NCI-H2081 (cell line): ENCODE measurements at regions not wholly inside any gene's neighbourhood (a gene's known extent, or its start where the extent isn't known, plus 50 kb on each side); places are given as distances from the start of the nearest gene placed in this dataset.
"Not testable (repeated sequence)": the region's sequence is repeated elsewhere in the genome, so short reads cannot be mapped to it uniquely, and the experiment has no call there.

Experiments
- DNase-seq, 2 experiments: peaks; one replicate each; lab custom pipeline; 2025; lab: John Stamatoyannopoulos, UW

DNA sequence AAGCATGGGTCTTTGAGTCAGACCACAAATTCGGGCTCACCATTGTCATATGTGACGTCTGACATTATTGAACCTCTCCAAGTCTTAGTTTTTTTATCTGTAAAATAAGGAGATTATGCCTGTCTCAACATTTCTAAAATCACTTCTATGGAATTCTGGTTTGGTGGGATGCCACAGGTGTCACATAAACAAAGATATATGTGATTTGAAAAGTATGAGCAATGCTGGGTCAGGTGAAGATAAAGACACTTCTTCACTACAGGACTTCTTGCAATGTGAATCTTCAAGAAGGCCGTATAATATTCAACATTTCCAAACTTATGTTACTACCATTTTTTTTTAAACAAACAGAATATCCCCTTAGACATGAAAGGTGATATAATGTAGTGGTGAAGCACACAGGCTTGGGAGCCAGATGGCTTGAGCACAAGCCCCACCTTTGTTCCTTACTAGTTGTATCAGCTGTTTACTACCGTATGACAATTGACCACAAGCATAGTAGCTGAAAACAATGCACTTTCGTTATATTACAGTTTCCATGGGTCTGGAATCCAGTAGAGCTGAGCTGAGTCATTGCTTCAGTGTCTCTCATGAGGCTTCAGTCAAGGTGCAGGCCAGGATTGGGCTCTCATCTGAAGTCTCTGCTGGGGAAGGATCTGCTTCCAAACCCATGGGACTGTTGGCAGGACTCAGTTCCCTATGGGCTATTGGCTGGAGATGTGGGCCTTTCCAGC is 87.7 kb downstream of the UTP18 start:
- no peak for DNase-seq

DNA sequence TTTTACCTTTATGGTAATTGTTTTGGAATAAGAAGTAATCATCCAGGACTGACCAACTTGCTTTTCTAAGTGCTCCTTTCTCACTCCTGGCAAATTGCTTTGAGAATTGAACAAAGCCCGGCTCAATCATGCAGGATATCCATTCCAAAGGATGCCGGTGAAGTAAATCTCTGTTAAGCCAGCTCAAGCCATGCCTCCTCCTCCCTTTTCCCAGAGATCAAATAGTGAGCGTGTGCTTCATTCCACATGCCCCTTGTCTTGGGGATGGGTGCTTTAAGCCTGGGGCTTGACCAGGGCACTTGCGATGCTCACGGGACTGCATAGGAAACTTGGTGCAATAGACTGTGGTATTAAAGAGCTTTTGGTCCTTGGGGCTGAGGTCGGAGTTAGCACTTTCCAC is 90.7 kb downstream of the UTP18 start:
- DNase-seq: no peak

DNA sequence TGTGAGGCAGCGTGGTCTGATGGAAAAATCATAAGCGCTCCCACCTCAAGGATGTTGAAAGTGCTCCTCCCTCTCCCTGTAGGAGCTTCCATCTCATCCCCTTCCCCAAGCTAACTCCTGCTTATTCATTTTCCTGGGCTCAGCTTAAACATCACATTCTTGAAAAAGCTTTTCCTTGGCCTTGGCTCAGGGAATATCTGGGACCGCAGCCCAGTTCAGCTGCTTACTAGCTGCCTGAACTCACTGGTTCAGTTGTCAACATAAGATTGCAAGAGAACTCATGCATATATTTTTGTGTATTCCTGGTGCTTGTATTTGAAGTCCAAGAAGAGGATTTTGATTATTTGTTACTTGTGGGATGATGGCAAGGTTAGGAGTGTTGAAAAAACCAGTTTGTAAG is 91.5 kb downstream of the UTP18 start:
- DNase-seq: no peak

DNA sequence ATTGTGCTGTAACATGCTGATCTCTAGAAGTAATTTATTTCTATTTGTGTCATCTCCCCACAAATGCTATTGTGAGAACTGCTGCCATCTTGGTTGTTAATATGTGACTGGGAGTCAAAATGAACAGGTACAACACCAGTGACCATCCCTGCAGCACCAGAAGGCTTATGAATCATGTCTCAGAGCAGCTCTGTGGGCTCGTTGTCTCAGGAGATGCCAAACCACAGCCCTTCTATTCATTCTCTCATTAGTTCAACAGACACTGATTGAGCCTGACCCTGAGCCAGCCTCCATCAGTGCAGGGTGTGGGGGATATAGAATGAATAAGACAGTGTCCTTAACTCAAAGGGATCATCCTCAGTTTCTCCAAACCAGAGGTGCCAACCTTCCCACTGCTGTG is 92.5 kb downstream of the UTP18 start:
- DNase-seq: no peak

DNA sequence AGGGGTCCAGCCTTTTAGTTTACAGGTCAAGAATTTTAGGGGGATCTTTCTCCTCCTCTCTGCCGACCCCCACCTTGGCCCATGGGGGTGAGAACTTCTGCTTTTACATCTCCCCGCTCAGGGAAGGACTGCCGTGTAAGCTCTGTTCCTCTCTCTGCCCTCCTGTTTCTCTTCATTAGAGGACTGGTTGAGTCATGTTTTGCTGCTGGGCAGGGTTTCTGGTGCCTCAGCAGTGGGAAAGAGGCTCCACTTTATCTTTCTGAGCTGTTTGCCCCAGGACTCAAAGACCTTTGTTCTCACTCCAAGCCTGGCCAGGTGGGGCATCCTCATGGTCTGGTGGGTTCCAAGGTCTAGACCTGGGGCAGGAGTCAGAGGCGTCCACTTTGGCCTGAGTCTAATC is 93.0 kb downstream of the UTP18 start:
- no peak for DNase-seq

DNA sequence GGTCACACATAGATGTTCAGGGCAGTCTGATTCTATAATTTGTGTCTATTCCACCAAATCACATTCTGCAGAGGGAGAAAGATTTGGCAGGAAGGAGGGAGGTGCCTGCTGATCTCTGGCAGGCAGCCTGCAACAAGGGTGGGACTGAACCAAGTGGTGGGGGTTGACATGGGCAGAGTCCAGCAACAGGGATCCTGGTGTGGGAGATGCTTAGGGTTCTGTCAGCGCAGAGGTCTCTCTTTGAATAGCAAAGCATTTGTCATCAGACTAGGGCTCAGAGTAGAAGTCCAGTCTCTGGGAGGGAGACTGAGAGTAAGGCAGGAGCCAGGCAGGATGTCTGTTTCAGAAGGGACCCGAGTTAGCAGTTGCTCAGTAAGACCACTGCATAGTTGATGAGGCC is 94.6 kb downstream of the UTP18 start:
- DNase-seq: peak; percentile 84 to 92

DNA sequence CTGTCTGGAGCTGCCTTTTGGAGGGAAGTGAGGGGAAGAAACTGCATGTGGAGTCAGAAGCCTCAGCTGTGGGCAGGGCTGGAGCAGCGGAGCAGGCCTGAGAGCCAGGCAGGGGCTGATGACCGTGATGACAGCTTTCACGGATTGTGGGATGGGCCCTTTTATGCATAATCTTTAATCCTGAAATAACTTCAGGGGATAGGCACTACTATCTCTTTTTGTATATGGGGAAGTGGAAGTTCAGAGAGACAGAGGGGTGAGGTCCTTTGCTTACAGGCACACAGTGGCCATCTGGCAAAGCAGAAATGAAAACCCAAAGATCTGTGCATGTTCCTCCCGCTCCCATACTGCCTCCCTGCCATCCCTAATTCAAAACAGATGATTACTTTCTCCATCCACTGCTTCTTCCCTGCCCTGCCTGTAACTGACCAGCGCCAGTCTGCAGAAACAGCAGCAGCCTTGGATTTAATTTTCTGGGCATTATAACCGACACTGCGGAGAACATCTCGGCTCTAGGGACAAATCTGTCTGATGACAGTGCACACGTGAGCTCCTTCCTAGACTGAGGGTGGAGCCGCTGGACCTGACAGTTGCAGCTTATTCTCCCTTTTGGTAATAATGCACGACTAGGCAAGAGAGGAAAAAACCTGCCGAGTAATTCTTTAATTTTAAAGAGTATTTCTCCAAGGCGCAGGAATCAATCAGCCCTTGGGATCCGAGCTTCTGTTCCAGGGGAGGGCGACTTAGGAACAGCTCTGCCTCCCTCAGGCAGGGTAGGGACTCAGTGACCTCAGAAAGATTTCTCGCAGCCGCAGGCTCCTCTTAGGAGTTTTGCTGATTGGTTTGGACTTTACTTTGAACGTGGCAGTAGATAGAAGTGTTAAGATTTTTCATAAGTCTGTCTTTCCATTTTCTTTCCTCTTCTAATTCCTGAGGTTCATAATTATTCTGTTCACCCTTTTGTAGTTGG is 95.4 kb downstream of the UTP18 start:
- no peak for DNase-seq

DNA sequence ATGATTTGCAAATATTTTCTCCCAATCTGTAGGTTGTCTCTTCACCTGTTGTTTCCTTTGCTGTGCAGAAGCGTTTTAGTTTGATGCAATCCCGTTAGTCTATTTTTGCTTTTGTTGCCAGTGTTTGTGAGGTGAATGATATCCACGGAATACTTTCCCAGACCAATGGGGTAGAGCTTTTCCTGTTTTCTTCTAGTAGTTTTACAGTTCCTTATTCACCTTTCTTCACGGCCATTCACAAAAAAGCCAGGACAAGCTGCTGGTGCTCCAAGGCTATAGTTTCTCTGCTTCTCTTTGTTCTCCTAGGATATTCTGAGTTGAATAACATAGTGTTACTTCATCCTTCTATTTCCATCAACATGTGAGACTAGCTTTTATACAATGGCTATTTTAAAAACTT is 98.7 kb downstream of the UTP18 start:
- no peak for DNase-seq

DNA sequence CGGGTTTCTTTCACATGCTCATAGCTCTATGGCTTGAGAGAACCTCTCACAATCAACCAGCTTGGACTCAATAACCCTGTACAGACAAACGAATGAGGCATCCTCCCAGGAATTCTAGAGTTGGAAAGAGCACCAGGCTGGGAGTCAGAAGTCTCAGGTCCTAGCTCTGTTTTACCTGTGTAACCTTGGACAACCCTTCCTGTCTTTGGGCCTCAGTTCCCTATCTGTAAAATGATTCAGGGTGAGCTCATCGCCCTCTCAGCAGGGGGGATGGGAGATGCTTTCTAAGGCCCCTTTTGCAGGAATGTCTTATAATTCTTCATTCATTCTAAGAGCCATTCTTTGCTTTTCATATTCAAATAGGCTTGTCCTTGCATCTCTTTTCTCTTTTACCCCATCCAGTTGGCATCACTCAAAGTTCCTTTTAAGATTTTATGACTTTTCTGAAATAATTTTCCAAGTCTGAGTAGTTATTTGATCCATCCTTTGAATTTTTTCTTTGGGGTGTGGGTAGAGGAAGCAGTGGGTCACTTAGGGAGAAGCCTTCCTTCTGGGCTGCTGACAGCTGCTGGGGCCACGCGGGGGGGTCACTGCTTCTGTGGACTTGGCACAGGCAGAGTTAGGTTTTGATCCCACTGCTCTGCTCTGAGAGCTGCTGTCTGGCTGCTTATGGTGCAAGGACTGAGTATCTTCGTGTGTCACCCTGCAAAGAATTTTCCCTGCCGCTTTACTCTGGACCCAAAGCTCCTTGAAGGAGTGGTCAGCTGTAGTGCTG is 102.7 kb downstream of the UTP18 start:
- DNase-seq: no peak

DNA sequence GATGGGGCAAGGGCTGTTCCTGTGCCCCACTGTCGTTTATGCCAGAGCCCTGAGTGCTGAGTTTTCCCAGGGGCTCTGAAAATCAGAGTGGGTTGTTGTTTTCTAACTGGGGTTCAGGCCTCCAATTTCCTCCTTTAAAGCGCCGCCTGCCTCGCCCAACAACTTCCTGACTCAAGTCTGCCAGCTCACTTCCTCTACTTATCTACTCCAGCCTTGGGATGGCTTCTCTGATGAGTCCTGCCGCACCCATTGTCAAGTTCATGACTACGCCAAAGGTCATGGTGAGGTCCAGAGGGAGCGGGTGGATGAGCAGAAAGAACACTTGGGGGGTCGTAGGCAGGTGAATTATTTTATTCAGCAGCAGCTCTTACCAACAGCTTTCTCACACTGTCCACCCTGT is 104.7 kb downstream of the UTP18 start:
- DNase-seq: no peak

DNA sequence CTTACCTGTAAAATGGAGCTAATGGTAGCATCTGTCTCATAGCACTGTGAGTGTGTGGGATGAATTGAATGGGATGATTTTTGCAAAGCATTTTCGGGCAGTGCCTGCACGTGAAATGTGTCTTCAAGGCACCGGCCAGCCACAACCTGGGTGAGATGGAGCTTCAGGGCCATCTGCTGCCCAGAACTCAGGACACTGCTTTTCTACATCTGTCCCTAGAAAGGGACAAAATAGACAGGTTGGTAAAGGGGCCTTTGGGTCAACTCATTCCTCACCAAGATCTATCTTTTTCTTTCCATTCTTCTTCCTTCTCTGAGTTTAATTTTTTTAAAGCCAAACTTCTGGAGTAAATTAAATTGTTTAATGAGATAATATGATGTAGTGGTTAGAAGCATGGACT is 106.5 kb downstream of the UTP18 start:
- no peak for DNase-seq

DNA sequence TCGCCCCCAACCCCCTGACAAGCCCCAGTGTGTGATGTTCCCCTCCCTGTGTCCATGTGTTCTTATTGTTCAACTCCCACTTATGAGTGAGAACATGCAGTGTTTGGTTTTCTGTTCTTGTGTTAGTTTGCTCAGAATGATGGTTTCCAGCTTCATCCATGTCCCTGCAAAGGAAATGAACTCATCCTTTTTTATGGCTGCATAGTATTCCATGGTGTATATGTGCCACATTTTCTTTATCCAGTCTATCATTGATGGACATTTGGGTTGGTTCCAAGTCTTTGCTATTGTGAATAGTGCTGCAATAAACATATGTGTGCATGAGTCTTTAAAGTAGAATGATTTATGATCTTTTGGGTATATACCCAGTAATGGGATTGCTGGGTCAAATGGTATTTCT is 107.5 kb downstream of the UTP18 start:
- DNase-seq: not testable (repeated sequence)

DNA sequence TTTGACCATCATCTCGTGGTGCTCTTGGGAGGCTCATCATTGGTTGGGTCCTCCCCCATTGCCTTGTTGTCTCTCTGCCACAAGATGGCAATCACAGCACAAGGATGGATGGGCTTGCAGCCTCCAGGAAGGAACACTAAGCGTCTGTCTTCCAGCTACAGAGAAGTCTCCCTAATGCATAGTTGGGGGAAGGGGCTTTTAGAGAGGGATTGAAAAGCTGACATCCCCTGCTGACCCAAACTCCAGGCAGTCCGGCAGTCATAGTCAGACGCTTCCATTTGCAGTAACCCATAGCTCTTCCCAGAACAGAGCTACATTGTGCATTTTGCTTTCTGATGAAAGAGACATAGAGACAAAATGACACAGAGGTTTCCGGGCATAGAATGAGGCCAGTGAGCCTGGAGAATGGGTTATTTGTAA is 111.4 kb downstream of the UTP18 start:
- DNase-seq: peak; percentile 77 to 87

DNA sequence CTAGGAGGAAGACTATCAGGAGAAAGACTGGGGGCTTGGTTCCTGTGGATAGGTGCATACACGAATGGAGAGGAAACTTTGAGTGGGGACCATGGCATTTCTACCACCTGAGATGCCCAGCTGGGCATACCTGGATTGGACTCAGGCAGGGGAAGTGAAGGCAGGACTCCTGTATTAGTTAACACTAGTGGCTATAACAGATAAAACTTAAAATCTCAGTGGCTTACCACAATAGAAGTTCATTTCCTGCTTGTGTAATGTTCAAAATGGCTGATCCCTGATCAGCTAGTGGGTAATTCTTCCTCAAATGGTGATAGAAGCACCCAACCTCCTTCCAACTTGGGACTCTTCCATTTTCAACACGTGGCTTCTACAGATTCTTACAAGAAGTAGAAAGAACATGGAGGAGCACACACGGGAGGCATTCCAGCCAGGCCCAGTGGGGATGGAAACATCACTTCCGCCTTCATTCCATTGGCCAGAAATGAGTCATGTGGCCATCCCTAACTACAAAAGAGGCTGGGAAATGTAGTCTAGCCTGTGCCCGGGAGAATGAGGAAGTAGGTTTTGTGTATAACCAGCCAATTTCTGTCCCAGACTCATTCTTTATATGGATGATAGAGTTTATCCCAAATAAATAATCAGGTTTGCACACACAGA is 112.1 kb downstream of the UTP18 start:
- DNase-seq: peak; percentile 18 to 56

DNA sequence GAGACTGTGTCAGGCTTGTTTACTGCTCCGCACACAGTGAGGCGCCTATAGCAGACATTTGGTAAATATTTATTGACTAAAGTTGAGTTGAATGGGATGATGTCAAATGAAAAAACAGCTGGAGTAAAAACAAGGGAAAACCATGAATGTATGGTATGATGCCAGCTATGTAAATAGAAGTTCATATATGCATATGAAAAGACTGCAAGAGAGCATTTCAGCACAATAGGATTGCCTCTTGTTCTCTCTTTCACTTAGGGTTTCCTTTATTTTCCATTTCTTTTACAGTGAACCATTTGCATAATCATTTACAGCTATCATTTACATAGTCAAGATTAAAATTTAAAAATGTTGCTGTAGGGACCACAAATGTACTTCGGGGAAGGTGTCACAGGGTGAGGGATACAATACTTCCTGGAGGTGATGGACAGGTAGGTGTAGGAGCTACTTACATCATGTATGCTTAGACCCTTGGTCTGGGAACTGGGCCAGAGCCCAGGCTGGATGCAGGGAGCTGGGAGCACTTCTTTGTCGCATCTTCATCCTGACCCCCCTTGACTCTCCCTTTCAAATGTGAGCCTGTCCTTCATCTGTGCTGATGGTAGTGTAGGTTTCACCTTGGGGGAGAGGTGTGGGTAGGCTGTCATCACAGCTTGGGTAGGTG is 113.3 kb downstream of the UTP18 start:
- no peak for DNase-seq

DNA sequence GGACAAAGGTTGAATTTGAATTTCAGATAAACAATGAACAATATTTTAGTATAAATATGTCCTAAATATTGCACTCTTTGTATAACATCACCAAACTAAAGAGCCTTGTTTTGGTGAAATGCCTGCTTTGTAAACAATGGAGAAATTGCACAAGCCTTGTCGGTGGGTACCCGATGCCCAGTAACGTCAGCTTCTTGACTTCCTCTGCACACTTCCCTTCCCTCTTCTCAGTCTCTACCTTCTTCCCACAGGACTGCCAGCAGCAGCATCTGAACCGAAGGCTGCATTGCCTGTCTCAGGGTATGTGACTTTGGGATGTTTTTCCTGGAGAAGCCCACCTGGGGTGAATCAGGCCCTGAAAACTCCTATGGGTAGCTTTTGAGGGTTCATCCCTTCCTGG is 113.9 kb downstream of the UTP18 start:
- no peak for DNase-seq

DNA sequence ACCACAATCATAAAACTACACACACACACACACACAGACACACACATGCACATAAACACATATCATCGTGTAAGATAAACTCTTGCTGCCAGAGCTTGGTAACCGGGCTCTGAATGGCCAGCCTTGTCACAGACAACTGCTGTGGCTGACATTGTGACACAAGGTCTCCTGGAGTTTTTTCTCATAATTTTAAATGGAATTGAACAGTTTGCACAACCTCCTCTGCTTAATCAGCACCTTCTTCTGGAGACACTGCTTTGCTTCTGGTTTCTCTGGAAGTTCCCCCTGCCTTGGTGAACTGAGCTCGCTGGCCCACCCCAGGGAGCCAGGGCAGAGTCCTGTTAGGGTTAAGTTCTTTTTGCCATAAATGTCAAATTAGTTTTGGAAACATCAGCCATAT is 115.4 kb downstream of the UTP18 start:
- DNase-seq: no peak

DNA sequence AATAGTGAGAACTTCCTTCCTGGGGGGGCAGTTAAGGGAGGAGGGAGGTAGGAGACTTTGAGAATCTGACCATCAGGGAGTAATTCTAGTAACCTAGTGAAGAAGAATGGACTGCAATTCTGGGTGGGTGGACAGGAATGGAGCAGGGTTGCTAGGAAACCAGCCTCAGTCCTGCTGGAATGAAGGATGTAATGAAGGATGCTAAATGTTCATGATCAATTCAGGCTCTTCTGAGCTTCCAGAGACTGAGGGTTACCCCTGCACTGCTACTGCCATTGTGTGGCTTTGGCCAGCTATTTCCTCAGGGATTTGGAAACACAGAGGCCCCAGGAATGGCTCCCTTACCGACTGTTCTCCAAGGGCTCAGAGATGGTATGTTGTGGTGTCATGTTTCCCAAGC is 116.4 kb downstream of the UTP18 start:
- no peak for DNase-seq

DNA sequence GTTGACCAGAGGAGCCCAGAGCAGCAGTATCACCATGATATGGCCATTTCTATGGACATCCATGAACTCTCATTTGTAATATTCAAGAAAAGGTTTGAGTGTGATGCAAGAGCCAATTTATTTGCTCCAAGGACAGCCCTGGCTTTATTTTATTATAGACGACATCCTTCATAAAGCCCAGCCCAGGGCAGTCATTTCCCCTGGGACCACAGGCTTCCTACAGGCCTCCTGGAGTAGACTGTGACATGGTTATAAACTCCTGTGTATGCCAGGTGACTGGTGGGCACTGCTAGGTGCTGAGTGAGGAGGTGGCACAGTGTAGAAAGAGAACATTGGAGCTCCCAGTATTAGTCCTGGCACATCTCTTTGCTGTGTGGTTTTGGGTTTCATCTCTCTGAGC is 120.9 kb downstream of the UTP18 start:
- no peak for DNase-seq

DNA sequence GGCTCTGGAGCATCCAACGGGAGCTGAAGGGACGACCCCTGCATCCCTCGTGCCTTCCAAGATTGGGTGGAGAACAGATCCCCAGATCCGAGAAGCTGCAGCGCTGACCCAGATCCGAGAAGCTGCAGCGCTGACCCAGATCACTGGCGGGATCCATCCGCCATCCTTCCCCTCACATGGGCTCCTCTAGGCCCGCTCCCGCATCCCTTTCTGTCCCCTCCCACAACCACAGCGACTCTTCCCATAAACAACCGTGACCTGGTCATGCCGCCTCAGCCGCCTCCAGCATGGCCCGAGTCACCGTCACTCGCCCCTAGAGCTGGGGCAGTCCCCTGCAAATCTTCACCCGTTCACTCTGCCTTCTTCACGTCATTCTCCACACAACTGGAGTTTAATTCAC is 124.9 kb downstream of the UTP18 start:
- DNase-seq: no peak

DNA sequence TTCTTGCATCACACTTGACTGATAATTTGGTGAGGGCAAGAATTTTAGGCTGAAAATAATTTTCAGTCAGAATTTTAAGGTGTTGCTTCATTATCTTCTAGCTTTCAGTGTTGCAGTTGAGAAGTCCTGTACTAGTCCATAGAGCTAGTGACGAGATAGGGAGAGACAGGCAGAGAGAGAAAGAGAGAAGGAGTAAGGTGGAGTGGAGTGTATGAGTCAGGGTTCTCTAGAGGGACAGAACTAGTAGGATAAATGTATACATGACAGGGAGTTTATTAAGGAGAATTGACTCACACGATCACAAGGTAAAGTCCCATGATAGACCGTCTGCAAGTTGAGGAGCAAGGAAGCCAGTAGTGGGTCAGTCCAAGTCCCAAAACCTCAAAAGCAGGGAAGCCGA is 127.2 kb downstream of the UTP18 start:
- no peak for DNase-seq
